AG04450 (cell line): ENCODE measurements at regions not wholly inside any gene's neighbourhood (a gene's known extent, or its start where the extent isn't known, plus 50 kb on each side); places are given as distances from the start of the nearest gene placed in this dataset.

Experiments used
- CTCF ChIA-PET: fragments of 300-600, 350-600 bp; formaldehyde crosslinking; extraction: SDS; loops from one replicate; lab custom pipeline; 2022; ENCODE audit warnings: antibody characterized with exemption, inconsistent platforms; lab: Charles Lee
- POLR2A ChIA-PET: fragments of 350-600 bp; formaldehyde crosslinking; extraction: SDS; loops from one replicate; lab custom pipeline; 2021; ENCODE audit warnings: antibody characterized with exemption, inconsistent platforms; lab: Yijun Ruan, JAX
- DNase-seq: peaks from one replicate; pipeline ENCODE4 v3.0.0-alpha.2; 2011; ENCODE audit warnings: low read depth, low spot score
- H3K27ac ChIP-seq: one replicate; pipeline ENCODE4 v1.5.1; 2012; ENCODE audit warnings: low read depth, low read length, control low read depth
- H3K27me3 ChIP-seq: one replicate; pipeline ENCODE4 v1.6.0; 2012; ENCODE audit warnings: low read length; ENCODE audit not compliant: control insufficient read depth, insufficient read depth
- H3K4me3 ChIP-seq: 2 replicates; pipeline ENCODE4 v1.5.1; 2011; ENCODE audit warnings: mild to moderate bottlenecking, low read depth, low read length, control low read depth
- H3K9me3 ChIP-seq: 2 replicates; pipeline ENCODE4 v1.5.1; 2012; ENCODE audit warnings: low read length; ENCODE audit not compliant: control insufficient read depth, insufficient read depth
- CTCF ChIP-seq: IDR thresholded peaks from 2 replicates; pipeline ENCODE4 v1.5.1; 2011; ENCODE audit warnings: low read depth, low read length, control low read depth, inconsistent platforms

GRCh38 chr18:2448565-2449151, 122.6 kb downstream of the METTL4 start:
- CTCF ChIA-PET = no interaction called here
- POLR2A ChIA-PET = no interaction called here
- H3K4me3 ChIP-seq = no peak overlapping the region

GRCh38 chr18:2451556-2451955, 119.7 kb downstream of the METTL4 start:
- no peak for DNase-seq
- Histone ChIP-seq H3K27ac (no peak overlapping the region), H3K9me3 (no peaks in the 10 kb centered on the region), H3K27me3 (no peaks in the 10 kb centered on the region), H3K4me3 (no peak overlapping the region)
- no peak for TF ChIP-seq CTCF
- CTCF ChIA-PET = no interaction called here
- POLR2A ChIA-PET = no interaction called here

More at GRCh38 chr18:2448565-2449151, 122.6 kb downstream of the METTL4 start:
- no peak for DNase-seq
- Histone ChIP-seq H3K27ac (no peak overlapping the region), H3K27me3 (no peaks in the 10 kb centered on the region), H3K9me3 (no peaks in the 10 kb centered on the region)
- no peak for TF ChIP-seq CTCF

GRCh38 chr18:2459886-2460285, 111.4 kb downstream of the METTL4 start:
- CTCF ChIA-PET = interaction anchor here (0.6 kb wide), 1 partner anchor 81 kb away, joined by 4 read pairs; no protein-coding TSS in a partner anchor
- POLR2A ChIA-PET = no interaction called here
- Histone ChIP-seq H3K4me3 (no peak overlapping the region), H3K27me3 (peaks cover 3% of the 10 kb centered on the region), H3K9me3 (no peaks in the 10 kb centered on the region), H3K27ac (no peak overlapping the region)
- TF ChIP-seq CTCF = no peak
- DNase-seq = no peak

GRCh38 chr18:2466978-2467377, 104.3 kb downstream of the METTL4 start:
- DNase-seq = no peak
- Histone ChIP-seq H3K27me3 (no peaks in the 10 kb centered on the region), H3K9me3 (no peaks in the 10 kb centered on the region), H3K27ac (no peak overlapping the region), H3K4me3 (no peak overlapping the region)
- TF ChIP-seq CTCF = no peak
- ChIA-PET CTCF (no interaction called here), POLR2A (no interaction called here)

- no peak for DNase-seq
Measured at GRCh38 chr18:2468051-2468450, 103.3 kb downstream of the METTL4 start.

More at GRCh38 chr18:2468051-2468450, 103.3 kb downstream of the METTL4 start:
- ChIA-PET CTCF (no interaction called here), POLR2A (no interaction called here)
- Histone ChIP-seq H3K27me3 (no peaks in the 10 kb centered on the region), H3K27ac (no peak overlapping the region), H3K4me3 (no peak overlapping the region), H3K9me3 (no peaks in the 10 kb centered on the region)
- TF ChIP-seq CTCF = no peak
